ENCODE measurements at regions not wholly inside any gene's neighbourhood (a gene's known extent, or its start where the extent isn't known, plus 50 kb on each side); places are given as distances from the start of the nearest gene placed in this dataset.

DNA sequence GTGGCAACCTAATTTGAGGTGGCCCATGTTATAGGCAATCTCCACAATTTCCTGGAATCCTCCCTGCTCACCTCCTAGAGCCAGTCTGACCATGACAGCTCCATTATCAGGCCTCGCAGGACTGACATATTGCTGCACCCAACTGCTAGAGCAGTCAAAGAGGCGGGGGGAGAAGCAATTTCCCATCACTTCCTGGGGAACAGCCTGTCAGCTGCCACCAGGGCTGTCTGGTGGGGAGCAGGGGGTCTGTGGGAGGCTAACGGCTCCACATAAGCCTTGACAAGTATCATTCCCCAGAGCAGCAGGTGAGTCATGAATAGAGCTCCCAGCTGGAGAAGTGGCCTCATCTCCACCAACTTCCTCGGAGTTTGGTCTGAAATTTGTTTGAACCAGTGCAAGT lies 322.9 kb downstream of the MATN1 start:
- no peak for DNase-seq

DNA sequence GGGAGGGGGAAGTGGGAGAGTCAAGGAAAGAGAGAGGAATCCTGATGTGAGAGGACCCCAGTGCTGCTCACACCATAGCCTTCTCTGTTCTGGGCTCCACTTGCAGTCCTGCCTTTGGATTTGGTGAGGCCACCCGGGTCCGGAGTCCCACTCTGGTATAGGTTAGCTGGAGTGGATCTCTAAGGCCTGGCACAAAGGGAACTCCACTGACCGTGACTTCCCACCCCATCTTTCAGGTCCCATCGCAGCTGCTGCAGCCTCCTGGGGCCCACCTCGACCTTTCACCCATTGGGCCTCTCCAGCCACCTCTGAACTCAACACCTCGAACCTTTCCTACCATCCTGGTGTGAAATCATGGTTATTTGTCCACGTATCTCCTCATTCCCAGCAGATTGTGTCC lies 324.4 kb downstream of the MATN1 start:
- no peak for DNase-seq

DNA sequence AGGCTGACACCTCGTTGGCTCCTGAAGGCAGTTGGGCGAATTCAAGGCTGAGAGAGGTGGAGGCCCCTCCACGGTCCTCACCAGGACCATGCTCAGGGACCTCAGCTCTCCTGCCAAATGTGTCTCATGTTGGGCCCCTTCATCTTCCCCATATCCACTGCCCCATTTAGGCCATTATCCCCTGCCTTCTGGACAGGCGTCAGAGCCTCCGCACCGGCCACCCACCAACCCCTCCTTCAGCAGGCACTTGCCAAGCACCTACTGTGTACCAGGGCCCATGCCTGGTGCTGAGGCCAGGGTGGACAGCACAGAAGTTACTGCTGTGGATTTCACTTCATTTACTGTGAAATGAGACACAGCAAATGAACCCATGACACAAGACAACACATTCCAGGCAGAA lies 325.8 kb downstream of the MATN1 start:
- DNase-seq, result no peak

DNA sequence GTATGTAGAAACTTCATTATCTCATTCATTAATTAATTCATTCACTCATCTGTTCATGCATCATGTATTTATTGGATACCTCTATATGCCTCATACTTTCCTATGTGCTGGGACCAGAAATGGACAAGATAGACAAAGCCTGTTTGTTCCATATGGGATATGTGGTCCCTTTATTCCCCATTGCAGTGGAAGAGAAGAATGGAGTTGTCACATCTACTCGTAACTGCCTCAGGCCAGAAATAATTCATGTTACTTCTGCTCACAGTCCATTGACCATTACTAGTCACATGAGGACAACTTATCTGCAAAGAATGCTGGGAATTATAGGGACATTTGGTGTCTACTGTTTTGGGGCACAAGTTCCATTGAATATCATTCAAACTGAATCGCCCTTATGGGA lies 327.8 kb downstream of the MATN1 start:
- no peak for DNase-seq

DNA sequence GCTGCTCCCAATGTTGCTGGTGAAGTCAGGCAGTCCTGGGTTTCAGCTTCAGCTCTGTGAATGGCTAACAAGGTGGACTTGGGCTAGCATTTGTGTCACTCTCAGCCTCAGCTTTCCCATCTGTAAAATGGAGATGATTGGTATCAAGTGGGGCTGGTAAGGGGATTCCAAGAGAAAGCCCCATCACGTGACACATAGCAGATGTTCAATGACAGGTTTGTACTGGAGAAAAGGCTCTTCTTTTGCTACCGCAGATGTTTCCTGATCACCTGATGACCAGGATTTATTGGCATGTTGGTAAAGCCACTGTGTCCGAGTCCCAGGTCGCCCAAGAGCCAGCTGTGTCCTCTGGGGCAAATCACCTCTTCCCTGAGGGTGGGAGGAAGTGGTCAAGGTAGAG lies 335.0 kb downstream of the MATN1 start:
- no peak for DNase-seq

DNA sequence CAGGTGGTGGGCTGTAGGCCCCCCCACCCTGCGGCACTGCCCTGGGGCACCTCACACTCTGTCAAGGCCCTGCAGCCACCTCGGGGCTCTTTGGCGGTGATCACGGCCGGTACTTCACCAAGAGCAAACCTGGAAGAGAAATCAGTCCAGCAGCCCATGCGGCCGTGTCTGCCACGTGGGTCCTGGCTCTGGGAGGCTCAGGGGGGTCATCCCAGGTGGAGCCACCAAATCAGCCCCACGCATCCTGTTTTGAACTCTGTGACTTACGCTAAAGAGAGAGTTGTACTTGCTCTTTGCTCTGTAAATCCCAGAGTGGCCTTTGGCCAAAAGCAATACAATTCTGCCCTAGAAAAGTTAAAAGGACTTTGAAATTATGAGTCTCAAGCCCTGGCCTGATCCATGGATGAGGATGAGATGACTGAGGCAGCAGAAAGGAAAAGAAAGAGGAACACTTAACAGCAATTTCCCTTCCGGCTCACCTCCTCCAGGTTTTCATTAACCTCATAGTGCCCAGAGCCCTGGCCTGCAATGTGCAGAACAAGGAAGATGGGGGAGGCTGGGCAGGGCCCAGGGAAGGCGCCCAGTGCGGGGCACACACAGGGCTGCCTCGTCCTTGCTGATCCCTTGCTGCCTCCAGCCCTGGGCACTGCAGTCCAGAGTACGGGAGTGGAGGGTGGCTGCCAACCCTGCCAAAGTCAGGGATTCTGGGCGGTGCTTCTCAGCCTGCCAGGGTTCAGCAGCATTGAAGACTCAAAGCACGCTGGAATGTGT lies 337.0 kb downstream of the MATN1 start:
- DNase-seq, result no peak

DNA sequence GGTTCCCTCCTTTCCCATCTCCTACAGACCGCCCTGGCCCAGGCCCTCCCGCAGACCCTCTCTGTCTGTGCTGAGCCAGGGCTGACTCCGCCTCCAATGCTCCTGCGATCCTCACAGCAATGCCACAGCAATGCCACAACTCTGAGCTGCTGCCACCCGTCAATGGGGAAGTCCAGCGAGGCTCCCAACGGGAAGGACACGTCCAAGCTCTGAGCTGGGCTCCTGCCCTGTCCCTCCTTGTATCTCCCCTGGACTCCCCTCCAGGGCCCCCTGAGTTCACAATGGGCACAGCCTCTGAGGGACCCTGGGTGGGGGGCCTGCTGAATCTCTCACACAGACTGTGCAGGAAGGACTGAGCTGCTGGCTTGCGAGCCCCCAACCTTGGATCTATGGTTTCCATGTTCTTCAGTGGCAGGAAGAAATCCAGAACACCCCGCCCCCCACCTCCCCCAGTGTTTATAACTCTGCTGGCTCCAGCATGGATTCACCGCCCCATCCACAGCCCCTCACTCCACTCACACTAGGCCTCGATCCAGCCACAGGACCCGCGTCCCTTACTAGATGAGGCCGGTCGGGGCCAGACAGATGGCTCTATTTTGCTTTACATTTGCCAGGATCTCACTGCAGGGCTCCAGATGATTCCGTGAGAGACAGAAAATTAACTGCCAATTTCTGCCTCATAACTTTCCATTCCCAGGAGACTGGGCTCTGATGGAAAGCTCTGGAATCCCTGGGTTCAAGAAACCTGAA lies 338.0 kb downstream of the MATN1 start:
- DNase-seq, result no peak

DNA sequence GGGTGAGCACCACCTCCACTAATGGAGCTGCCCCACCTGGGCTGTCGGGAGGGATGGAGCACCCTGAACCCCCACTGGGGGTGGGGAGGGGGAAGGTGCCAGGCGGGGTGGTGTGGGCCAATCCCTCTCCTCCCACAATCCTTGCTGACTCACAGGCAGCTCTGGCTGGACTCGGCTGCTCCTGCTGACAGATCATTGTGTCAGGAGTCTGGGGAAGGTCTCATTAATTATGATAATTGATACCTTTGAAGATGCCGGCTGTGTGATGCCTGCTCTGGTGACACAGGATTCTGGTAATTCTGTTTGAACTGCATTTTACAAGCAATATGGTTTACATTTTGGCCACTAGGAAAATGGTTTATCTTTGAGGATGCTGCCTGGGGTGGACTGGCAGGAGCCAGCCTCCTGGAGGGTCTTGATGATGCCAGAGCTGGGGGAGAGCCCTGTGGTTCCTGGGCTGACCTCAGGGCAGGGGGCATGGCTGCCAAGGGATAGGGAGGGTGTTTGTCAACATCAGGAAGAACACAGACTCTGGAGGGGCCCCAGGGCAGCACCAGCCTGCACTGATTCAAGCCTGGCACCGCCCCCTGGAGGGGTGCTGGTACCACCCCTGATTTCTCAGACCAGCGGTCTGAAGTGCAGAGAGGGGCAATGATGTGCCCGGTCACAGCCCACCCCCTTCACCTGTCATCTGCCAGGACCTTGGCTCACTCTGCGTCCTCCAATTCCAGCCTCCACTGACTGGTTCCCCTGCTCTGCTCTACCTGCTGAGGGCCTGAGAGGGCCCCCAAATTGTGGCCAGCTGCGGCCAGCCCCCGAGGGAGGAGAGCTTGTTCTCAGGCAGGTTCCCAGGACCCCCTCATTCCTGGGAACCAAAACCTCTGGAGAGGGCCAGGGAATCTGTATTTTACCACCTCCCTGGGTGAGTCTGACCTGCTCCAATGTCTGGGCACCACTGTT lies 338.8 kb downstream of the MATN1 start:
- DNase-seq, result no peak

DNA sequence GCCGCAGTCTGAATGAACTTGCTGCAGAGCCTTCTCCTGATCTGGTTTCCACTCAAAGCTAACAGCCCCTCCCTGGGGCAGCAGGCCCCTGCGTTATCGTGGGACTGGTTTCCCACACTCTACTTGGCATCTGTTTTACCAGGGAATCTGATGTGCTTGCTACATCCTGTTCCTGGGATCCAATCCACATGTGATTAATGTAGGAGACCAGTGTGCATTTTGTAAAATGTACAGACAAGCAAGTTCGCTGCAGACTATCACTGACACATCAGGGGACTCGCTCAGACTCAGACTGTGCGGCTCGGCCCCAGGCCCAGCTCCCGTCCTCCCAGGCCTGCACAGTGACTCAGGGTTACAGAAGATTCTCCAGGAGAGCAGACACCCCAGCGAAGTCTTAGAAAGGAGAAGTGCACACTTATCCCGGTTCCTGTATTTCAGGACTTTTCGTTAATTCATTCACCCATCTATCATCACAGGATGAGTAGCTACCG lies 340.1 kb downstream of the MATN1 start:
- no peak for DNase-seq

DNA sequence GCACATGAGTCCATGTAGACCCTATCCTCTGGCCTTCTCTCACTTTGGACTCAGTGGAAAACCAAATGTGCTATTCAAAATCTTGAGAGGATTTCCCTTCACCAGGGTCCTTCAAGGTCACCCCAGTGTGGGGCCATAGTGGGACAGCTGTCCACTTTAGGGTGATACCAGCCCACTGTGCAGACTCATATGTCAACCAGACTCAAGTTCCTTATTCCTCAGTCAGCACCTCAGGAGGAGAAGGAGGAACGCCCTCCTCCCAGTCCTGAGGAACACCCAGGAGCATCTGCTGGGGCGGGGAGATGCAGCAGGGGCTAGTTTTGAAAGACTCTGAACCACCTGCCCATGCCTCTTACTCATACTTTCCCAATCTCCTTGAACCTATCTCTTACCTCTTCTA lies 340.9 kb downstream of the MATN1 start:
- no peak for DNase-seq

DNA sequence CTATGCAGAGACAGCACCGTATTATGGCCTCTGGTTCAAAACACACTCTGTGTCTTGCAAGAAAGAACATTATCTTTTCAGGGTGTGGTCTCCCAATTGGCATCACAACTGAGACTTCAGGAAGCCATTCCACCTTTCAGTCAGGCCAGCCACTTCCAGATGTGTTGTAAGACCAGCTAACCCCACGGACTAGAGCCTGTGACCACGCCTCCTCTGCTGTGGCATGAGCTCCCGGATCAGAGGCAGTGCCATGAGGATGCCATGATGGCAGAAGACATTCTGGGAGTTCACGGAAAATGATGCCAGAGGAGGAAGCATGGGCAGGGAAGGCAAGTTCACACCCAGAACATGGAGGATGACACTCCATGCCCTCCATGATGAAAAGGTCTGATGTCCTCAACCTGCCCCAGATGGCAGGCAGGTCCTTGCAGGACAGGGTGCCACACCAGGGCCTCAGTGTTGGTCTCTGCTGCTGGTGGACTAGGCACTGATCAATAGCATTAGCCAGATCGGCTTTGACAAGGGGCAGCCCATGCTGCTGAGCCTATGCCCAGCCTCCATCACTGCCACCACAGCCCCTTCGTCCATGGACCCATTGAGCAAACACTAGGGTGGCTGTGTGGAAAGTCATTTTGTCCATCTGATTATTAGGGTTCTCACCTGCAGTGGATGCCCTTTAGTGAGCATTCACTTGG lies 341.6 kb downstream of the MATN1 start:
- DNase-seq, result no peak

DNA sequence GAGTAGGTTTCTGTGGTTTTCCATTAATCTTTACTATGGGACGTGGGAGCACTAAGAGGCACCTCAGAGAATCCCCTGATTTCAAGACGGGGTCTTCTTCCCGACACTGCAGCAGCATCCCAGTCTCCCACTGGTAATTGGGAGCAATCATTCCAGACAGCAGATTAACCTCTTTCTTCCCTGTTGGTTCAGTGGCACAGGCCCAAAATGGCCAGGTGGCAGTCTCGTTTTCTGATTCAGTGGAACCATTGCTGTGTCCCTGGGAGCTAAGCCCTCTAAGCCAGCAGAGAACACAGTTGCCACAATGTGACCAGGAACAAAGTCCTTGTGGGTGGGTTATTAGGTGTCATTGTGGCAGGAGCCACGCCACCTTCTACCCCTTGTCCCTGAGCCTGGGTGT lies 342.1 kb downstream of the MATN1 start:
- no peak for DNase-seq

DNA sequence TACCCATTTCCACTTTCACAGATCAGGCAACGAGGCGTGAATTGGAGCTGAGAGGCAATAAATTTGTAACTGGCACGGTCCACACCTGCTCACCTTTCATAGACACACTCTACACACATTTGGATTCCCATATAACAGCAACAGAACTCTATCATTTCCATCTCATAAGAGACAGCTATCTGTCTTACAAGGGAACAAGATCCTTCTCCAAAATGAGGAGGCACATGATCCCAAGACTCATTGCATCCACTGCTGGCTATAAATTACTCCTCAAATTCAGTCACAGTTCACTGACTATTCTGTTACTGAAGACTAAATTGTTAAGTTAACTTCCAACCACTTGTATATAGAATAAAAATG lies 342.8 kb downstream of the MATN1 start:
- DNase-seq, result no peak

DNA sequence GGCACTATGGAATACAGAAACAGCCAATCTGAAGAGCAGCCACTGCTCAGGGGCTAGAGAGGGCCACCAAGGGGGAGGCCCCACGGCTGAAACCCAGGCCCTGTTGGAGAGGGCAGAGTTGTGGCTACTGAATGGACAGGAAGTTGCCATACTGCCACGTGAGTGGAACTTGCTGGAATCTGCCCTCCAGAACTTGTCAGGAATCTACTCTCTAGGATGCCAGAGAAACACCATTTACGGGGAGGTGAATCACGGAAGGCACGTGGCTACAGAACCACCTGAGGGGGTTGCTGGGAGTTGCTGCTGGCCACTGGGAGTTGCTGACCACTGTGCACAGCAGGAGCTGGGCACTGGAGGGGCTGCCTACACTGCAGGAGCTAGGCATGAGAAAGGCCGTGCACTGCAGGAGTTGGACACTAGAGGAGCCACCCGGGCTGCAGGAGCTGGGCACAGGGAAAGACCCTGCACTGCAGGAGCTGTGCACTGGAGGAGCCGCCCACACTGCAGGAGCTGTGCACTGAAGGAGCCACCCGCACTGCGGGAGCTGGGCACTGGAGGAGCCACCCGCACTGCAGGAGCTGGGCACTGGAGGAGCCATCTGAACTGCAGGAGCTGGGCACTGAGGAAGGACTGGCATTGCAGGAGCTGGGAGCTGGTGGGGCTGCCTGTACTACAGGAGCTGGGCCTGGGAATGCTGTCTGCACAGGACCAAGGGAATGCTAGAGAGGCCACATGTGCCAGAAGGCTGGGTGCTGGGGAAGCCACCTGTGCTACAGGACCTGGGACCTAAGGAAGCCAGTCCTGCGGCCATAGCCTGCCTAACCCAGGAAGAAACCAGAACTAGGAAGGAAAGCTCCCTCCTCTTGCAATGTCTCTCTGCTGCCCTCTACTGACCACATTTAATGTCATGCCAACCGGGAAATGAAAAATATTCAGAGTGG lies 343.4 kb downstream of the MATN1 start:
- DNase-seq, result peak; percentile 40

DNA sequence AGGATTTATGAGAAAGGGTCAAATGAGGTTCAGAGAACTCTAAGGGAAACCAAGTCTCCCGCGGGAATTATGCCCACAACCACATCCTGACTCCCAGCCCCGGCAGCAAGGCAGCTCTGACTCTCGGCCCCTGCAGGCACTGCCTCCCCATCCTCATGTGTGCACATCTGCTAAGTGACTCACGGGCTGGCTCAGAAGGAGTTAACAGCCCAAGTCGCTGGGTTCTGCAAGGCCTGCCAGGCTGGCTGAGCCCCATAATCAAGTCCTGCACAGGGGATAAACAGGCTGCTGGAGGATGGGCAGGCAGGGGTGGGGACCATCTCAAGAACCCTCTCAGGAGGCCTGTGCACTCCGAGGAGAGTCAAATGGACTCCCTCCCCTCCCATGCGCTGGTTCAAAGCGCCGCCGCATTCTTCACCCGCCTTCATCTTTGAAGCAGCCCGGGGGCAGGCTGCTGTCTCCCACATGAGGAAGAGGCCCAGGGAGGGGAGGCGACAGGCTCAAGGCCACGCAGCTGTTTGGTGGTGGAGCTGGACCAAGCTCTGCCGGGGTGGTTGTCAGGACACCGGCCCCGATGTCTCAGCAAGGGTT lies 344.3 kb downstream of the MATN1 start:
- no peak for DNase-seq

DNA sequence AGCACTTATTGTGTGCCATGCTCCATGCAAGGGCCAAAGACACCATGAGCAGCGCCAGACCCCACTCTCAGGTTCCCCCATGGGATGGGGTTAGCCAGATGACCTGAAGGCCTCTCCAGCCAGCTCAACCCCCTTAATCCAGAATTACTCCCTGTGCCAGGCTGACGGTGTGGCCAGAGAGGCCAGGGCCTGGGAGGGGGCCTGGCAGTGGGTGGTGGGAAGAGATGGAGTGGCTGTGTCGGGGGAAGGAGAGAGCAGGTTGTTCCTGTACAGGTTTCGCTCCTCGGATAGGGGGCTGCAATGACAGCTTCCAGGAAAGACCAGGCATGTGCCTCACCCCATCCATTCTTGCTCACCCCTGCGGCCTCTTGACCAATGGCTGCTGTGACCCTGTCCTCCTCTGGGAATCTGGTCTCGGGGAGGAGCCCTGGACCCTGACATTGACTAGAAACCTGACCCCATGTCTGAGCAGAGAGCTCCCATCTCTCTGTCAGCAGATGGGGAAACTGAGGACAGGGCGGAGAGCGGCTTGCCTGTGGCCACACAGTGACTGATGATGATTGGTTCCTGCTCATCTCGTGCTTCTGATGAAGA lies 345.3 kb downstream of the MATN1 start:
- no peak for DNase-seq

DNA sequence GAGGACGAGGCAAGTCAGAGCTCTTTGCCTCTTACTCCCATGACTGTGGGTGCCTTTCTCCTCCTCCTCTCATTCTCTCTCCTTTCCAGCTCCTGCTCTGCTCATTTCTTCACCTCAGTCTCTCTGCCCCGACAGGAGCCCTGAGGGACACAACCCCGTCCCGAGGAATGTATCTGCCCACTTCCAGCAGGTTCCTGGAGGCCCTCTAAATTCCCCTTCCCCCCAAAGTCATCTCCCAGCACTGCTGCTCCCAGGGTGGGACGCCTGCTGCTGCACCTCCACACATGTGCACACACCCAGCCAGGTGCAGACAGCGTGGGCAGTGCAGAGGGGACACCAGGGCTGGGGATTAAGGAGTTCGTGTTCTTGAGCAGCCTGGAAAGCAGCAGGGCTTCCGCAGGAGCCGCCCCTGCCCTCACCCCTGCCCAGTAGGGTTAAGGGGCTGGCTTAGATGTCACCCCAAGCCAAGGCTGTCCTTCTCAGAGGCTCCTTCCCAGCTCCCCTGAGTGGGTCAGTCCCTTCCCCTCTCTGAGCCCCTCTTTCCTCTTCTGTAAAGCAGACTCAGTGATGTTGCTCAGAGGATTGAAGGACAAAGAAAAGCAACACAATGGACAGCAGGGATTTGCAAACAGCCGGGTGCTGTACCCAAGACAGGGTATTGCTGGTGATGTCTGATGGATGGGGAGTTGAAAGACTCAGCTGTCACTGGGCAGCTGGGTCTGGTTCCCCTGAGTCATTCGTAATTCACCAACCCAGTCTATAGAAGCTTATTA lies 346.0 kb downstream of the MATN1 start:
- no peak for DNase-seq

DNA sequence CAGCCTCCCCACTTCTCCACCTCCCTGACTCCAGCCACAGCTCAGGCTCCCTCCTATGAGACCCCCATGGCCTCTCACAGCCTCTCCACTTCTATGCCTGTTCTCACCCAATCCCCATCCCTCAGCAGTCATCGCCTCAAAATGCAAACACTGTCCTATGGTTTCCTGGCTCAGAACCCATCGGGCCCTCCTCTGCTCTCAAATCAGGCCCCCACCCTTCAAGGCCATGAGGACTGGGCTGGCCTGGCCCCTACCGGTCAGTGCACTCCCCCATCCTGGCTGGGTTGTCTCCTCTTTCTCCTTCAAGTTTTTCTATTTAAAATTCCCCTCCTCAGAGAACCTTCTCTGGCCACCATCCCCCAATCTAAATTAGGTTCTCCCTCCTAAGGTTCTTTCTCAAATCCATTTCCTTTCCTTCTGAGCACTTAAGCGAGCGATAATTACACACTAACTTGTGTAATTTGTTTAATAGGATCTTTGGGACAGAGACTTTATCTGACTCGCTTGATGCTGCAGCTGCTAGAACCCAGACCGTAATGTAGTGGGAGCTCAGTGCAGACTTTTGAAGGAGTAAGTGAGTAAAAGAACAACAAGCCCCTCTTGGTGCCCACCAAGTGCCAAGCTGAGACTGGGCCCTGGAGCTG lies 347.2 kb downstream of the MATN1 start:
- DNase-seq, result no peak

DNA sequence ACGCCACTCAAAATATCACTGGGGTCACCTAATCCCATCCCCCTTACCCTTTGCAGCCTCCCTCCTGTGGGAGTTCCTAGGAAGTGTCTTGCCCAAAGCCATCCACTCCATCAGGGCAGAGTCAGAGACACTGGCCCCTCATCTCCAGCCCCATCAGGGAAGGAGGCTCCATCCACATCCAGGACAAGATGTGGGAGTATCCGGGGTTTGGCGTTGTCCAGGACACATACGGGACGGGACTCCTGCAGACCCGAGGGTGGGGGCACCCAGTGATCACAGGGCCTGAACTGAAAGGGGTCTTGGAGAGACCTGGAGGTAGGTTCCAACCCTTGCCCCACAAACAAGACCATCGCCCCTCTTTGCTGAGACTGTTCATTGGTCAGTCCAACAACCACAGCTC lies 348.2 kb downstream of the MATN1 start:
- DNase-seq, result peak in 1 of 2 experiments; percentile 7

Measured in activated T-cell treated with anti-CD3 and anti-CD28 coated beads, Interleukin-2, amount 50 U/mL, for 48 hours (primary cell).